ENCODE measurements at regions not wholly inside any gene's neighbourhood (a gene's known extent, or its start where the extent isn't known, plus 50 kb on each side); places are given as distances from the start of the nearest gene placed in this dataset.

- TF ChIP-seq, protein P1, sequence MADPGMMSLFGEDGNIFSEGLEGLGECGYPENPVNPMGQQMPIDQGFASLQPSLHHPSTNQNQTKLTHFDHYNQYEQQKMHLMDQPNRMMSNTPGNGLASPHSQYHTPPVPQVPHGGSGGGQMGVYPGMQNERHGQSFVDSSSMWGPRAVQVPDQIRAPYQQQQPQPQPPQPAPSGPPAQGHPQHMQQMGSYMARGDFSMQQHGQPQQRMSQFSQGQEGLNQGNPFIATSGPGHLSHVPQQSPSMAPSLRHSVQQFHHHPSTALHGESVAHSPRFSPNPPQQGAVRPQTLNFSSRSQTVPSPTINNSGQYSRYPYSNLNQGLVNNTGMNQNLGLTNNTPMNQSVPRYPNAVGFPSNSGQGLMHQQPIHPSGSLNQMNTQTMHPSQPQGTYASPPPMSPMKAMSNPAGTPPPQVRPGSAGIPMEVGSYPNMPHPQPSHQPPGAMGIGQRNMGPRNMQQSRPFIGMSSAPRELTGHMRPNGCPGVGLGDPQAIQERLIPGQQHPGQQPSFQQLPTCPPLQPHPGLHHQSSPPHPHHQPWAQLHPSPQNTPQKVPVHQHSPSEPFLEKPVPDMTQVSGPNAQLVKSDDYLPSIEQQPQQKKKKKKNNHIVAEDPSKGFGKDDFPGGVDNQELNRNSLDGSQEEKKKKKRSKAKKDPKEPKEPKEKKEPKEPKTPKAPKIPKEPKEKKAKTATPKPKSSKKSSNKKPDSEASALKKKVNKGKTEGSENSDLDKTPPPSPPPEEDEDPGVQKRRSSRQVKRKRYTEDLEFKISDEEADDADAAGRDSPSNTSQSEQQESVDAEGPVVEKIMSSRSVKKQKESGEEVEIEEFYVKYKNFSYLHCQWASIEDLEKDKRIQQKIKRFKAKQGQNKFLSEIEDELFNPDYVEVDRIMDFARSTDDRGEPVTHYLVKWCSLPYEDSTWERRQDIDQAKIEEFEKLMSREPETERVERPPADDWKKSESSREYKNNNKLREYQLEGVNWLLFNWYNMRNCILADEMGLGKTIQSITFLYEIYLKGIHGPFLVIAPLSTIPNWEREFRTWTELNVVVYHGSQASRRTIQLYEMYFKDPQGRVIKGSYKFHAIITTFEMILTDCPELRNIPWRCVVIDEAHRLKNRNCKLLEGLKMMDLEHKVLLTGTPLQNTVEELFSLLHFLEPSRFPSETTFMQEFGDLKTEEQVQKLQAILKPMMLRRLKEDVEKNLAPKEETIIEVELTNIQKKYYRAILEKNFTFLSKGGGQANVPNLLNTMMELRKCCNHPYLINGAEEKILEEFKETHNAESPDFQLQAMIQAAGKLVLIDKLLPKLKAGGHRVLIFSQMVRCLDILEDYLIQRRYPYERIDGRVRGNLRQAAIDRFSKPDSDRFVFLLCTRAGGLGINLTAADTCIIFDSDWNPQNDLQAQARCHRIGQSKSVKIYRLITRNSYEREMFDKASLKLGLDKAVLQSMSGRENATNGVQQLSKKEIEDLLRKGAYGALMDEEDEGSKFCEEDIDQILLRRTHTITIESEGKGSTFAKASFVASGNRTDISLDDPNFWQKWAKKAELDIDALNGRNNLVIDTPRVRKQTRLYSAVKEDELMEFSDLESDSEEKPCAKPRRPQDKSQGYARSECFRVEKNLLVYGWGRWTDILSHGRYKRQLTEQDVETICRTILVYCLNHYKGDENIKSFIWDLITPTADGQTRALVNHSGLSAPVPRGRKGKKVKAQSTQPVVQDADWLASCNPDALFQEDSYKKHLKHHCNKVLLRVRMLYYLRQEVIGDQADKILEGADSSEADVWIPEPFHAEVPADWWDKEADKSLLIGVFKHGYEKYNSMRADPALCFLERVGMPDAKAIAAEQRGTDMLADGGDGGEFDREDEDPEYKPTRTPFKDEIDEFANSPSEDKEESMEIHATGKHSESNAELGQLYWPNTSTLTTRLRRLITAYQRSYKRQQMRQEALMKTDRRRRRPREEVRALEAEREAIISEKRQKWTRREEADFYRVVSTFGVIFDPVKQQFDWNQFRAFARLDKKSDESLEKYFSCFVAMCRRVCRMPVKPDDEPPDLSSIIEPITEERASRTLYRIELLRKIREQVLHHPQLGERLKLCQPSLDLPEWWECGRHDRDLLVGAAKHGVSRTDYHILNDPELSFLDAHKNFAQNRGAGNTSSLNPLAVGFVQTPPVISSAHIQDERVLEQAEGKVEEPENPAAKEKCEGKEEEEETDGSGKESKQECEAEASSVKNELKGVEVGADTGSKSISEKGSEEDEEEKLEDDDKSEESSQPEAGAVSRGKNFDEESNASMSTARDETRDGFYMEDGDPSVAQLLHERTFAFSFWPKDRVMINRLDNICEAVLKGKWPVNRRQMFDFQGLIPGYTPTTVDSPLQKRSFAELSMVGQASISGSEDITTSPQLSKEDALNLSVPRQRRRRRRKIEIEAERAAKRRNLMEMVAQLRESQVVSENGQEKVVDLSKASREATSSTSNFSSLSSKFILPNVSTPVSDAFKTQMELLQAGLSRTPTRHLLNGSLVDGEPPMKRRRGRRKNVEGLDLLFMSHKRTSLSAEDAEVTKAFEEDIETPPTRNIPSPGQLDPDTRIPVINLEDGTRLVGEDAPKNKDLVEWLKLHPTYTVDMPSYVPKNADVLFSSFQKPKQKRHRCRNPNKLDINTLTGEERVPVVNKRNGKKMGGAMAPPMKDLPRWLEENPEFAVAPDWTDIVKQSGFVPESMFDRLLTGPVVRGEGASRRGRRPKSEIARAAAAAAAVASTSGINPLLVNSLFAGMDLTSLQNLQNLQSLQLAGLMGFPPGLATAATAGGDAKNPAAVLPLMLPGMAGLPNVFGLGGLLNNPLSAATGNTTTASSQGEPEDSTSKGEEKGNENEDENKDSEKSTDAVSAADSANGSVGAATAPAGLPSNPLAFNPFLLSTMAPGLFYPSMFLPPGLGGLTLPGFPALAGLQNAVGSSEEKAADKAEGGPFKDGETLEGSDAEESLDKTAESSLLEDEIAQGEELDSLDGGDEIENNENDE (IDR thresholded peaks at IDR 0.05; ENCODE audit: insufficient replicate concordance, low read length): no peak
- TF ChIP-seq POU5F1 (IDR thresholded peaks at IDR 0.05; ENCODE audit: low read depth, low read length) (no peak), RFX5 (IDR thresholded peaks at IDR 0.05; ENCODE audit: borderline replicate concordance, low read depth, low read length) (no peak), RNF2 (IDR thresholded peaks at IDR 0.05; ENCODE audit: borderline replicate concordance, low read depth, low read length, missing control alignments, poor library complexity, severe bottlenecking) (no peak), TAF7 (optimal IDR thresholded peaks at IDR 0.05; ENCODE audit: borderline replicate concordance, low read depth, low read length) (no peak), RAD21 (IDR thresholded peaks at IDR 0.05 in 1 of 2, conservative IDR thresholded peaks at IDR 0.05 in 1 of 2; ENCODE audit: low read depth in 2 of 2, low read length in 2 of 2) (no peak), FOSL1 (IDR thresholded peaks at IDR 0.05; ENCODE audit: insufficient read depth, low read depth, low read length) (no peak), CBX8 (IDR thresholded peaks at IDR 0.05; ENCODE audit: borderline replicate concordance, low read depth, low read length) (no peak), ASH2L (IDR thresholded peaks at IDR 0.05; ENCODE audit: low read length) (no peak), SAP30 (IDR thresholded peaks at IDR 0.05; ENCODE audit: insufficient read depth, insufficient replicate concordance, low read length) (no peak), RXRA (IDR thresholded peaks at IDR 0.05; ENCODE audit: insufficient read depth, low read depth, low read length) (no peak)
Measured at GRCh38 chr6:137401088-137401487, 93.1 kb downstream of the OLIG3 start (continued).

Data from H1 (cell line).